HepG2 (cell line): ENCODE measurements at regions not wholly inside any gene's neighbourhood (a gene's known extent, or its start where the extent isn't known, plus 50 kb on each side); places are given as distances from the start of the nearest gene placed in this dataset.

ENCODE experiments used
- ATAC-seq: fragments of 200-7000 bp; cut with Tn5 transposase; 3 replicates; pipeline ENCODE4 v1.9.1; 2020; ENCODE audit warnings: mild to moderate bottlenecking, moderate library complexity
- BruUV-seq: library from RNA; stranded (reverse); fragments of 400-500 nt; replicated peaks from 2 replicates; lab custom pipeline; 2021; lab: Mats Ljungman, UMichigan
- CTCF ChIA-PET: fragments of 300-600 bp; formaldehyde crosslinking; extraction: SDS; loops from one replicate; lab custom pipeline; 2021; ENCODE audit warnings: low total read pairs, inconsistent platforms, low intra/inter-chr PET ratio; lab: Yijun Ruan, JAX
- POLR2A ChIA-PET: fragments of 350-600 bp; sonication (Branson Sonifier 250); formaldehyde crosslinking; loops from one replicate; lab custom pipeline; 2020; ENCODE audit warnings: antibody characterized with exemption, inconsistent platforms; lab: Yijun Ruan, JAX
- DNase-seq: peaks from one replicate; pipeline ENCODE4 v3.0.0-alpha.2; 2015; ENCODE audit warnings: low spot score
- FAIRE-seq: peaks from 3 replicates; lab custom pipeline; 2011; peaks lifted over from hg19 to GRCh38; lab: Jason Lieb, UNC
- H2AFZ ChIP-seq: one replicate; pipeline ENCODE4 v1.6.1; 2011; ENCODE audit warnings: low read length, inconsistent platforms
- H3K27ac ChIP-seq: fragments of 300-600 bp; 3 replicates; pipeline ENCODE4 v1.8.0; 2011; ENCODE audit warnings: mixed run types, mild to moderate bottlenecking, mixed read lengths, low read length, inconsistent platforms; ENCODE audit not compliant: insufficient read depth; ENCODE audit errors: extremely low read length
- H3K27me3 ChIP-seq, 2 experiments: fragments of 200-600 bp in 1 of 2; 2 replicates in 1 of 2; 3 replicates in 1 of 2; pipeline versions ENCODE4 v1.6.0 to v1.8.0; 2011; ENCODE audit warnings: low read length in 2 of 2, mild to moderate bottlenecking in 2 of 2, moderate library complexity in 2 of 2, inconsistent platforms in 1 of 2; ENCODE audit not compliant: insufficient read depth in 2 of 2, control insufficient read depth in 1 of 2
- H3K36me3 ChIP-seq, 2 experiments: fragments of 200-600 bp in 1 of 2; replicated peaks in 1 of 2; 2 replicates in 1 of 2; 3 replicates in 1 of 2; pipeline versions ENCODE4 v1.5.1 to v1.8.0; 2011; ENCODE audit warnings: low read length in 2 of 2, inconsistent platforms in 1 of 2; ENCODE audit not compliant: insufficient read depth in 2 of 2, control insufficient read depth in 1 of 2
- H3K4me1 ChIP-seq: 2 replicates; pipeline ENCODE4 v1.5.1; 2012; ENCODE audit warnings: low read length, inconsistent platforms; ENCODE audit not compliant: insufficient read depth
- H3K4me2 ChIP-seq: 2 replicates; pipeline ENCODE4 v1.6.0; 2011; ENCODE audit warnings: low read depth, low read length, inconsistent platforms
- H3K4me3 ChIP-seq, 3 experiments: fragments of 200-600 bp in 1 of 3; sonication (generic), shearing (Covaris generic) in 1 of 3; replicated peaks in 1 of 3; 2 replicates each; pipeline ENCODE4 v1.5.1; 2011 to 2016; ENCODE audit warnings: low read length in 3 of 3, inconsistent platforms in 2 of 3, low read depth in 2 of 3, mild to moderate bottlenecking in 2 of 3, control low read depth in 1 of 3, mixed read lengths in 1 of 3; ENCODE audit not compliant: insufficient read depth in 1 of 3
- H3K79me2 ChIP-seq: one replicate; pipeline ENCODE4 v1.6.1; 2011; ENCODE audit warnings: low read length, inconsistent platforms; ENCODE audit not compliant: insufficient read depth
- H3K9ac ChIP-seq: 2 replicates; pipeline ENCODE4 v1.6.0; 2011; ENCODE audit warnings: mild to moderate bottlenecking, low read depth, low read length, inconsistent platforms; ENCODE audit not compliant: insufficient read depth
- H3K9me3 ChIP-seq: 2 replicates; pipeline ENCODE4 v1.5.1; 2012; ENCODE audit warnings: mild to moderate bottlenecking, low read length
- H4K20me1 ChIP-seq: 2 replicates; pipeline ENCODE4 v1.6.0; 2011; ENCODE audit warnings: inconsistent platforms, mild to moderate bottlenecking, low read length, moderate library complexity; ENCODE audit not compliant: insufficient read depth
- CSRNP1 ChIP-seq: sonication (generic); formaldehyde crosslinking; IDR thresholded peaks from 2 replicates; pipeline ENCODE4 v1.8.1; 2023; ENCODE audit warnings: mild to moderate bottlenecking, missing genetic modification reagents
- HNF4G ChIP-seq, 2 experiments: sonication (generic) in 1 of 2; formaldehyde crosslinking in 1 of 2; IDR thresholded peaks; 2 replicates each; pipeline versions ENCODE4 v1.4.0 to v1.6.1; 2011 to 2020; ENCODE audit warnings: borderline replicate concordance in 2 of 2, low read depth in 2 of 2, mild to moderate bottlenecking in 2 of 2, low read length in 1 of 2, missing genetic modification reagents in 1 of 2, moderate library complexity in 1 of 2
- IRX3 ChIP-seq: sonication (generic); formaldehyde crosslinking; IDR thresholded peaks from 2 replicates; pipeline ENCODE4 v1.8.1; 2023; ENCODE audit warnings: mild to moderate bottlenecking, low read depth, missing genetic modification reagents, borderline replicate concordance
- NAIF1 ChIP-seq: sonication (generic); formaldehyde crosslinking; IDR thresholded peaks from 2 replicates; pipeline ENCODE4 v1.5.0; 2020; ENCODE audit warnings: mild to moderate bottlenecking, missing genetic modification reagents, borderline replicate concordance
- NCOR1 ChIP-seq: fragments of 200-600 bp; sonication (generic); IDR thresholded peaks from 2 replicates; pipeline ENCODE4 v1.7.0; 2017; ENCODE audit warnings: antibody characterized with exemption, low read length, borderline replicate concordance
- NFKB2 ChIP-seq: sonication (generic); formaldehyde crosslinking; IDR thresholded peaks from 2 replicates; pipeline ENCODE4 v1.4.0; 2020; ENCODE audit warnings: missing genetic modification reagents, borderline replicate concordance
- SALL1 ChIP-seq: sonication (generic); formaldehyde crosslinking; IDR thresholded peaks from 2 replicates; pipeline ENCODE4 v1.8.0; 2022; ENCODE audit warnings: mild to moderate bottlenecking, missing genetic modification reagents
- ZBTB38 ChIP-seq: sonication (generic); formaldehyde crosslinking; IDR thresholded peaks from 2 replicates; pipeline ENCODE4 v1.5.1; 2020; ENCODE audit warnings: mild to moderate bottlenecking, missing genetic modification reagents
- ZNF644 ChIP-seq: IDR thresholded peaks from 2 replicates; pipeline ENCODE4 v1.6.1; 2016; ENCODE audit warnings: low read depth
- ZNF660 ChIP-seq: sonication (generic); formaldehyde crosslinking; IDR thresholded peaks from 2 replicates; pipeline ENCODE4 v1.5.1; 2020; ENCODE audit warnings: mild to moderate bottlenecking, low read depth, missing genetic modification reagents, borderline replicate concordance
- WGBS: methylation state at CpG from one replicate; pipeline ENCODE4 v1.1.6; 2017; ENCODE audit warnings: low lambda C conversion rate; 5-methylcytosine and 5-hydroxymethylcytosine counted together
- in situ Hi-C: cut with HindIII; loops from 2 replicates; pipeline ENCODE4 v1.10.0; 2017; ENCODE audit warnings: low pct_unique_long_range_greater_than_20kb; ENCODE audit not compliant: extremely low pct_ligation_motif_present
- intact Hi-C: fragments of 100-400 bp; cut with micrococcal nuclease; formaldehyde crosslinking; loops from one replicate; pipeline ENCODE4 v1.10.0; 2022; ENCODE audit not compliant: unreplicated experiment

GRCh38 chr3:194219826-194220410, 84.0 kb downstream of the HES1 start:
- no peak overlapping the region for H3K9ac ChIP-seq
- in situ Hi-C loops (no loop called here), intact Hi-C loops (no loop called here)
- TF ChIP-seq ZBTB38 (CRISPR knock-in tag), result no peak
- no peak for TF ChIP-seq SALL1 (CRISPR knock-in tag)
- no peak for TF ChIP-seq NFKB2 (CRISPR knock-in tag)
- TF ChIP-seq ZNF644 (CRISPR knock-in tag), result no peak
- TF ChIP-seq ZNF660 (CRISPR knock-in tag), result no peak
- no peak for TF ChIP-seq IRX3 (CRISPR knock-in tag)
- TF ChIP-seq HNF4G (IDR thresholded peaks at IDR 0.05; ENCODE audit: borderline replicate concordance, low read depth, low read length), result no peak
- no peak for TF ChIP-seq HNF4G (CRISPR knock-in tag; IDR thresholded peaks at IDR 0.05; ENCODE audit: borderline replicate concordance, low read depth)
- TF ChIP-seq NCOR1, result no peak
- TF ChIP-seq CSRNP1, result no peak
- no peak for TF ChIP-seq NAIF1
- no peaks in the 10 kb centered on the region for H3K9me3 ChIP-seq
- no peaks in the 10 kb centered on the region for H3K4me1 ChIP-seq
- no peaks in the 10 kb centered on the region for H4K20me1 ChIP-seq
- DNase-seq (no peak), FAIRE-seq (no peak), ATAC-seq (no peak)
- no peak overlapping the region for H2AFZ ChIP-seq
- H3K36me3 ChIP-seq, result no peaks in the 10 kb centered on the region
- WGBS, result 43% methylated on average over 10 of the region's 10 CpGs
- no peaks in the 10 kb centered on the region for H3K79me2 ChIP-seq
- ChIA-PET POLR2A (no interaction called here), CTCF (no interaction called here)
- no TSS peak for BruUV-seq
- H3K27me3 ChIP-seq, result peaks cover 1 to 24% of the 10 kb centered on the region in 2 experiments; a peak in 4 of 5 replicates
- H3K27ac ChIP-seq, result no peak overlapping the region
- H3K4me3 ChIP-seq, result no peak overlapping the region
- H3K4me2 ChIP-seq, result no peak overlapping the region
